ENCODE measurements at regions not wholly inside any gene's neighbourhood (a gene's known extent, or its start where the extent isn't known, plus 50 kb on each side); places are given as distances from the start of the nearest gene placed in this dataset.
"Not testable (repeated sequence)": the region's sequence is repeated elsewhere in the genome, so short reads cannot be mapped to it uniquely, and the experiment has no call there.

- DNase-seq, result not testable (repeated sequence)
These were observed 51.5 kb upstream of the CDC42EP3 start for GRCh38 chr2:37722971-37723370.

GRCh38 chr2:37730037-37730818, 58.8 kb upstream of the CDC42EP3 start:
- no peak for DNase-seq

- not testable (repeated sequence) for DNase-seq
These were observed 61.0 kb upstream of the CDC42EP3 start for GRCh38 chr2:37732412-37732811.

- no peak for DNase-seq
These were observed 61.8 kb upstream of the CDC42EP3 start for GRCh38 chr2:37733251-37733650.

- not testable (repeated sequence) for DNase-seq
These were observed 62.5 kb upstream of the CDC42EP3 start for GRCh38 chr2:37733955-37734354.

GRCh38 chr2:37734891-37735523, 63.6 kb upstream of the CDC42EP3 start:
- not testable (repeated sequence) for DNase-seq

GRCh38 chr2:37735524-37735910, 64.1 kb upstream of the CDC42EP3 start:
- not testable (repeated sequence) for DNase-seq

GRCh38 chr2:37737507-37737906, 66.1 kb upstream of the CDC42EP3 start:
- no peak for DNase-seq

- DNase-seq, result no peak
These were observed 66.9 kb upstream of the CDC42EP3 start for GRCh38 chr2:37738266-37738885.

- DNase-seq, result no peak
These were observed 67.7 kb upstream of the CDC42EP3 start for GRCh38 chr2:37739153-37739552.

- no peak for DNase-seq
These were observed 68.8 kb upstream of the CDC42EP3 start for GRCh38 chr2:37740164-37740739.

GRCh38 chr2:37742286-37742685, 70.8 kb upstream of the CDC42EP3 start:
- DNase-seq, result no peak

GRCh38 chr2:37744010-37744409, 72.6 kb upstream of the CDC42EP3 start:
- DNase-seq, result no peak

- not testable (repeated sequence) for DNase-seq
These were observed 73.5 kb upstream of the CDC42EP3 start for GRCh38 chr2:37744961-37745360.

- DNase-seq, result not testable (repeated sequence)
These were observed 74.6 kb upstream of the CDC42EP3 start for GRCh38 chr2:37746011-37746410.

GRCh38 chr2:37746883-37747282, 75.4 kb upstream of the CDC42EP3 start:
- no peak for DNase-seq

- no peak for DNase-seq
These were observed 77.1 kb upstream of the CDC42EP3 start for GRCh38 chr2:37748541-37748940.

- DNase-seq, result not testable (repeated sequence)
These were observed 78.8 kb upstream of the CDC42EP3 start for GRCh38 chr2:37750286-37750685.

GRCh38 chr2:37752766-37753165, 81.3 kb upstream of the CDC42EP3 start:
- no peak for DNase-seq

- no peak for DNase-seq
These were observed 82.3 kb upstream of the CDC42EP3 start for GRCh38 chr2:37753758-37754157.

GRCh38 chr2:37755961-37756559, 84.6 kb upstream of the CDC42EP3 start:
- not testable (repeated sequence) for DNase-seq

- DNase-seq, result not testable (repeated sequence)
These were observed 86.0 kb upstream of the CDC42EP3 start for GRCh38 chr2:37757456-37757855.

- DNase-seq, result not testable (repeated sequence)
These were observed 86.7 kb upstream of the CDC42EP3 start for GRCh38 chr2:37758141-37758601.
